GM12892 (cell line): ENCODE measurements at regions not wholly inside any gene's neighbourhood (a gene's known extent, or its start where the extent isn't known, plus 50 kb on each side); places are given as distances from the start of the nearest gene placed in this dataset.

Experiments used
- DNase-seq: peaks from one replicate; pipeline ENCODE4 v3.0.0; 2011; ENCODE audit not compliant: insufficient read length
- FAIRE-seq: peaks from 2 replicates; lab custom pipeline; 2011; peaks lifted over from hg19 to GRCh38; lab: Jason Lieb, UNC
- POLR2A ChIP-seq: IDR thresholded peaks from 2 replicates; pipeline ENCODE4 v1.6.1; 2011; ENCODE audit warnings: low read depth, low read length, control low read depth
- POLR2AphosphoS5 ChIP-seq: IDR thresholded peaks from 2 replicates; pipeline ENCODE4 v1.6.1; 2011; ENCODE audit warnings: low read depth, low read length, control low read depth
- TAF1 ChIP-seq: IDR thresholded peaks from 2 replicates; pipeline ENCODE4 v1.6.1; 2011; ENCODE audit warnings: low read depth, mild to moderate bottlenecking, control low read depth, low read length, borderline replicate concordance

DNA sequence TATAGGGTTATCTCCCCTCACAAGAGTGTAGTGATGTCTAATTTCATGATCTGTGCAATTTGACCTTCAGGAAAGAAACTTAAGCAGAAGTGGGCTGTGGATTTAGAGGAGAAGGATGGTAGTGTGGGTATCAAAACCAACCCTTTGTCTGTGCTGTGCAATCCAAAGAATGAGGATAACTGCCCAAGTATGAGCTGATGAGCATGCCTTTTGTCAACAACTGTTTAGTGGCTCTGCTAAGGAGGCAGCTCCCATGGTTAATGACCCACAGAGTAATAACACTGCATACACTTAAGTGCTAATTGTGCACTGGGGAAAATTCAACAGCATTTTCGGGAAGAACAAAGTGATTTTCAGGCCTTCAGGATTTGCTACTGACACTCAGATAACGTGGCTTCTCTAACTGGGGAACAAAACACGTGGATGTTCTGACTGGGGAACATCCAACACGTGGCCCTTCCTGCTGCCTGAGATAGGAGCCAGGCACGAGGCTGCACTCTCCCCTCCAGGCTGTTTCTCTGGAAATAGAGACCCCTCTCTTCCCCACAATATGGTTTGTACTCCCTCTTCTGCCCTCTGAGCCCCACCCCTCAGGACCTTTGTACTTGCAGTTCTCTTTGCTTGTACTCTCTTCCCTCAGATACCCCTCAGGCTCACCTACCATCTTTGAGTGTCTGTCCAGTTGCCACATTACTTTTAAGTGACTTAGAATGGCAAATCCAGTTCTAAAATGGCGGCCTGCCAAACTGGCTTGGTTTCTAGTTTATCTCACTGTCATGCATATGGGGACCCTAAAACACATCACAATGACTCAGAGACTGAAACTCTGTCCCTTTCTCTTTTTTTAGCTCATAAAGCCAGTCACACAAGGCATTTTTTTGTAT, 234.9 kb upstream of the POU2AF2 start:
- DNase-seq (no peak), FAIRE-seq (peak; percentile 50)
- TF ChIP-seq POLR2A = no peak
- TF ChIP-seq TAF1 = no peak
- no peak for TF ChIP-seq POLR2AphosphoS5

- TF ChIP-seq TAF1 = no peak
- TF ChIP-seq POLR2A = no peak
- TF ChIP-seq POLR2AphosphoS5 = no peak
- FAIRE-seq (peak; percentile 42), DNase-seq (no peak)
Observed at GRCh38 chr11:111006227-111006626, 239.3 kb upstream of the POU2AF2 start.

DNA sequence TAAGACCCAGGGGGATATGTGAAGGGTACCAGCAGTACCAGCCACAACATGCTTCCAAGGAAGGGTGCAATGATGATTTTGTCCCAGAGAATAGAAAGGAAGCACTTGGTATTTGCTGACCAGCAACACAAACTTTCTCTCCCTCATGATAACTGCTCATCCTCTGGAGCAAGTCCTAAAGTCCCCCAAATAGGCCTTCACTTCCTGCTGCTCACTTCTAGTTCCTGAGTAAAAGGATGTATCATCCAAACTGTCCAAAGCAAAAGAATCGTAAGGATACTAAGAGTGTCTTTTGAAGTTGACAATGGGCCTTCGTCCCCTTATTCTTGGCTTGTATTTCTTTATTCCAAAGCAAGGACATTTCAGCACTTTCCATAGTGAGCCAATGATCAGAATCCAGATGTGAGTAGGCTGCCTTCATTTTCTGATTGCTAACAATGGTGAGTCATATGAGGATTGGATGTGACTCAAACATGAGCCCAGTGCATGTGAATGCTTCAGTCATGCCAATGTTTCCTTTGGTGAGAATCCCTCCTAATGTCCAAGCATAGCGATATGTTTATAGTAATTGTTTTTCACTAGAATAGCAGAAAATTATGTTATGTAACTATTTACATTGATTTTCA, 243.4 kb upstream of the POU2AF2 start:
- TF ChIP-seq POLR2AphosphoS5 (no peak), POLR2A (no peak), TAF1 (no peak)
- no peak for DNase-seq
- FAIRE-seq = no peak

GRCh38 chr11:111001081-111001430, 244.5 kb upstream of the POU2AF2 start:
- DNase-seq (no peak), FAIRE-seq (no peak)
- no peak for TF ChIP-seq POLR2AphosphoS5
- no peak for TF ChIP-seq POLR2A
- no peak for TF ChIP-seq TAF1

DNA sequence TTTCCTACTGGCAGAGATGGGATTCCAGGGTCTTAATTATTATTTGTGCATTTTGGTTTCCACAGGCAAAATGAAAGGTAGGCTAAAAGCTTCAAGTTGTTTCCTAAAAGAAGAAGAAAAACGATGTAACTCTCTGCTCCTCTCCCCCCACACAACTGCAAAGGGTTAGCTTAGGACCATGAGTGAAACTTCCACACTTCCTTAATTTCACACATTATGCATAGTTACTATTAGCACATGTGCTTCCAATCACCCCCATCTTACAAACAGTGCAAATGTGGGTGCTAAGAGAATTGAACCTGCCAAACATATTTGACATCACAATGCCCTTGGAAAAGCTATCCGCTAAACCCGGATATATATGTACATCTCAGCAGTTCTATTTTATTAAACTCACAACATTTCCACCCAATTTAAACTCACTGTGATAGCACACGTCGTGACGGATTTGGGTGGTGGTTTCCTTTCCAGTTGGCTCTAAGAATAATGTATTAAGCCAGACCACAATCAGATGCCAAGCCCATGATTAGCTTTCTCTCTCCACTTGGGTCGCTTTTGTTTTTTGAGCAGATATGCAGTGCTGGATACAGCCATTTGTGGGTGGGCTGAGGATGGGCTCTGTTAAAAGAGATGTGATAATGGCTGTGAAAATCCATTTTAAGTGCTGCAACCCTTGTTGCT, 245.0 kb upstream of the POU2AF2 start:
- no peak for FAIRE-seq
- DNase-seq = no peak
- TF ChIP-seq TAF1 (no peak), POLR2A (no peak), POLR2AphosphoS5 (no peak)

- no peak for TF ChIP-seq POLR2A
- no peak for TF ChIP-seq POLR2AphosphoS5
- no peak for TF ChIP-seq TAF1
- no peak for FAIRE-seq
- DNase-seq = no peak
Observed at GRCh38 chr11:110992481-110992880, 253.0 kb upstream of the POU2AF2 start.

DNA sequence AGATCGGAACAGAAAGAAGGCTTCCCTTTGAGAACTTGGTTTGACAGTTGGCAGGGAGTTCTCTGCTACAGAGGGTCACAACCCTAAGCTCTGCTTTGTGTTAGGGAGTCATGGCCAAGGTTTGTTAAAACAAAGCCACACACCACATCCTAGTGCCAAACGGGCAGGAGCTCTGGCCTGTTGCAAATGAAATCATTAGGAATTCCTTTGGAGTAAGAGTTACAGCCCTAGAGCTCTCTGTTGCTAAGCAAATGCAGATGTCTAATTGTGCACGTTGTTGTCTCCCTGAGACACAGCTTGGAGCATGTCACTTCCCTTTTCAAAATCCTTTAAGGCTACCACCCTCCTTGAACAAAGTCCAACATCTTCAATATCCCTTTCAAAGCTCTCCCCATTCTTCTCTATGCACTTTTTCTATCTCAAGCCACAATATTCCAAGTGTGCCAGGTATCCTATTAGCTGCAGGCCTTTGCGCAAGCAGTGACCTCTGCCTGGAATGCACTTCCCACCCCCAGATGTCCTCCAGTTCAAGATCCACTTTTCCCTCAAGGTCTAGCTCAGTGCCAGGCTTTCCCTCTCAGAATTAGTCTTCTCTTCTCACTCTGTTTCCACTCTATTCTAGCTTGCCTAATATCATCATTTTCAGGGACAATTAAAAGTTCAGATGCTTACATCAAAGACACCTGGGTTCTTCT, 253.7 kb upstream of the POU2AF2 start:
- DNase-seq (no peak), FAIRE-seq (peak; percentile 67)
- TF ChIP-seq POLR2A (no peak), POLR2AphosphoS5 (no peak), TAF1 (no peak)

DNA sequence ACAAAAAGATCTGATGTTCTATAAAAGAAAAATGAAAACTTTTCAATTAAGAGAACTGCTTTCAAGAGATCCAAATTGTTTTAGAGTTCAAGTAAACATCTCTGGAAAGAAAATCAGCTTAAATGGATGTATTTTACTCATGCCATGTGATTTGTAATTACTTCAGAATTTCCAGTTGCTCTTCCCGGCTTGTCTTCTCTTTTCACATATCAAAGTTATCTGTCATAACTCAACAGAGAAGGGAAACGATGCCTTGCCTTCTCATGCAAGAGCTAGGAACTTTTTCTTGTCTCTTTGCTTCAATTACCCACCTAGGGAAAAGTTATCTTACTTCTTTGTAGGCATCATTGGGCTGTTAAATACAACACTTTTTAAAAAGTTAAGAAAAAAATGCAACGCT, 255.2 kb upstream of the POU2AF2 start:
- no peak for FAIRE-seq
- DNase-seq = no peak
- TF ChIP-seq TAF1 = no peak
- no peak for TF ChIP-seq POLR2A
- TF ChIP-seq POLR2AphosphoS5 = no peak

GRCh38 chr11:110989428-110990133, 255.9 kb upstream of the POU2AF2 start:
- TF ChIP-seq POLR2A = no peak
- no peak for TF ChIP-seq TAF1
- FAIRE-seq (peak; percentile 46), DNase-seq (no peak)

DNA sequence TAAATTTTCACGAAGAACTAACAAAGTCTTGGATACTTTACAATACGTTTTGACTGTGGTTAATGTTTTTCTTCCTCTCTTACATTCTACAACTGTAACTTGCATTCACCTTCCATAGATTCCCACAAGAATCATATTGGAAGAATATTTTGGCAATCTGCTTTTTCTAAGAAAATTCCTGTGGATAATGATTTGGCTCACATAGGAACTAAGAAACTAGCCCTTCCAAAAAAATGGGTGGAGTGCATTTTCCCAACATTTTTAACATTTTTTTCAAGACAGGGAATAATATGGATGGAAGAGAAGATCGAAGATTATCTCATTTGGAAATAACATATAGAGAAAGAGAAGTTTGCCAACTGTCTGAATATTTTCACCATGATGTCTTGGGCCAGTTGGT, 256.9 kb upstream of the POU2AF2 start:
- FAIRE-seq (no peak), DNase-seq (no peak)
- TF ChIP-seq TAF1 (no peak), POLR2AphosphoS5 (no peak), POLR2A (no peak)
